ENCODE measurements at regions not wholly inside any gene's neighbourhood (a gene's known extent, or its start where the extent isn't known, plus 50 kb on each side); places are given as distances from the start of the nearest gene placed in this dataset.

DNA sequence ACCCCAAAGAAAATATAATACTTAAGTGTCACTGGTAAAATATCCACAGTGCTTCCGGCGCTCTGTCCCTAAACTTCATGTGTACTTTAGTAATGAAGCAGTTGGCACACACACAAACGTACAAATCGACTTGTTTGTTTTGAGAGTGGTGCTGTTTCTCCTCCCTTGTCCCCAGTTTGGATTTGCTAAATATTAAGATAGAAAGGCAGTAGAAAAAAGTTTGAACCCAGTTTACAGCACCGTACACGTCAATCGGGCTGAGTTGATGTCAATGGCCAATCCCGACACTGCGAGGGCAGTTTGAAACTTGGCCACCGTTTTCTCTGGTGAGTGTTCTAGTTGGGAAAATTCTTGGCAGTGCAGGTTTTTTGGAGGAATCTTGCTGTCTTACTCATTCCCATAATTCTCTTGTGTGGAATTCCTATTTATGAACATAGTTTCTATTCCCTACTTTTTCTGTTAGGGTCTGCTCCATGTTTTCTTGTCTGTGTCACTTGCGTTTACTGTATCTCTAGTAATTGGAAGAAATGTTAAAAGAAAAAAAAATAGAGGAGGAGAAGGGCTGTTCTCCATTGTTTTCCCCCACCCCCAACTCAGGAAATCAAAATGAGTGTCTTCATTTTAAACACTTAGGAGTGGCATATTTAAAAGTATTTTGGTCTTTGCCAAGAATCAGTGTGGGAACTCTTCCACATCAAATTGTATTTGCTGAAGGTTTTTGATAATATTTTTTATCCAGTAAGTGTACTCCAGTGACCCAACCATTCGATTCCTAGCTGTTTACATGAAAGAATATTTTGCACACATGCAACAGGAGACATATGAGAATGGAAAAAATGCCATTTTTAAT, 72.3 kb downstream of the OR2B2 start:
- in situ Hi-C loops (cut with MboI; ENCODE audit: low sequenced_read_pairs) = loop anchor here (25.0 kb wide), 1 partner anchor 1628 kb away; a partner anchor contains a TSS
- CTCF ChIA-PET = interaction anchor here (1.1 kb wide), 1 partner anchor 25 kb away, joined by 3 read pairs; a partner anchor contains a TSS
- no TSS peak for BruUV-seq (replicated peaks)

More for the DNA sequence above, 72.3 kb downstream of the OR2B2 start:
- ATAC-seq (ENCODE audit: low read depth) = peak; percentile 38
- Histone ChIP-seq H2BK20ac (ENCODE audit: low read depth, low read length) (no peak overlapping the region), H4K91ac (ENCODE audit: insufficient read depth, low read depth, low read length) (0 out of 2 replicates have a peak overlapping the region, but pooled peaks have one; percentile 19), H2AFZ (replicated peaks; ENCODE audit: low read length, poor library complexity) (peak overlapping the region; percentile 77), H3K23ac (ENCODE audit: low read depth, low read length) (peak overlapping the region; percentile 97; the same call in 1 of the 2 replicates), H4K5ac (ENCODE audit: low read depth, low read length) (no peak overlapping the region), H3K56ac (ENCODE audit: extremely low read depth, insufficient read depth, low read length) (peak overlapping the region; percentile 93; the same call in 1 of the 2 replicates), H3K4ac (ENCODE audit: low read depth, low read length) (peak overlapping the region; percentile 84; the same call in 1 of the 2 replicates), H3K36me3 (ENCODE audit: control insufficient read depth, insufficient read depth, low read length) (no peaks in the 10 kb centered on the region), H3K9me1 (ENCODE audit: insufficient read depth, low read length) (no peaks in the 10 kb centered on the region), H3K27me3 (ENCODE audit: control insufficient read depth, insufficient read depth, low read length) (no peaks in the 10 kb centered on the region), H2BK120ac (ENCODE audit: low read depth, low read length) (peak overlapping the region; percentile 38; the same call in 1 of the 2 replicates), H2BK15ac (ENCODE audit: low read depth, low read length) (no peak overlapping the region), H3K9me3 (ENCODE audit: control insufficient read depth, insufficient read depth, low read length) (no peaks in the 10 kb centered on the region), H2AK9ac (replicated peaks; ENCODE audit: low read depth, low read length, poor library complexity) (no peak overlapping the region), H3K27ac (ENCODE audit: insufficient read depth, low read length) (peak overlapping the region; percentile 44), H3K4me2 (ENCODE audit: low read depth, low read length) (peak overlapping the region; percentile 91), H4K8ac (ENCODE audit: low read depth in 2 of 2, low read length in 2 of 2) (peak overlapping the region; percentile 1 to 81; a peak in 3 of 4 replicates), H2AK5ac (ENCODE audit: low read depth, low read length) (no peak overlapping the region), H3K4me3 (ENCODE audit: insufficient read depth, low read depth, low read length) (peak overlapping the region; percentile 63), H2BK5ac (ENCODE audit: low read depth, low read length, poor library complexity, severe bottlenecking) (peak overlapping the region; percentile 90), H3K18ac (ENCODE audit: low read depth, low read length) (peak overlapping the region; percentile 50; the same call in 1 of the 2 replicates), H4K20me1 (ENCODE audit: insufficient read depth, low read length) (no peaks in the 10 kb centered on the region), H3K79me1 (ENCODE audit: low read depth in 1 of 2, low read length in 2 of 2) (peaks cover 0 to 17% of the 10 kb centered on the region in 2 experiments; a peak in 2 of 4 replicates), H3K9ac (ENCODE audit: low read depth, low read length) (peak overlapping the region; percentile 76), H3K14ac (replicated peaks; ENCODE audit: low read depth, low read length) (peak overlapping the region; percentile 87), H3K4me1 (ENCODE audit: control insufficient read depth, insufficient read depth, low read length) (no peaks in the 10 kb centered on the region)
- peak; percentile 90 for DNase-seq
- TF ChIP-seq MXI1 (IDR thresholded peaks at IDR 0.05; ENCODE audit: borderline replicate concordance, low read depth, low read length) = peak; percentile 86
- TF ChIP-seq RFX5 (IDR thresholded peaks at IDR 0.05; ENCODE audit: low read depth, low read length) = no peak
- peak; percentile 29; the same call in 1 of the 2 replicates for TF ChIP-seq FOS (IDR thresholded peaks at IDR 0.05; ENCODE audit: low read depth, low read length)
- no peak for TF ChIP-seq NFE2L2 (IDR thresholded peaks at IDR 0.05; ENCODE audit: low read depth, low read length)
- no peak for TF ChIP-seq RAD21 (IDR thresholded peaks at IDR 0.05; ENCODE audit: low read length)
- intact Hi-C loops (cut with micrococcal nuclease) = loop anchor here (1.0 to 10.0 kb wide), 3 partner anchors 25 to 1815 kb away; a partner anchor contains a TSS
- POLR2A ChIA-PET (ENCODE audit: unreplicated experiment) = interaction anchor here (0.6 kb wide), 1 partner anchor 12 kb away, joined by 3 read pairs; no protein-coding TSS in a partner anchor
- dilution Hi-C loops (cut with HindIII; ENCODE audit: low sequenced_read_pairs, unreplicated experiment) = no loop called here
- 0% methylated on average over 5 of the region's 12 CpGs; no CpG with 5 or more reads in 1 of the 2 experiments for WGBS, 2 experiments (ENCODE audit: extremely low coverage in 2 of 2, insufficient read length in 1 of 2)

Measured in IMR-90 (cell line).